ENCODE measurements at regions not wholly inside any gene's neighbourhood (a gene's known extent, or its start where the extent isn't known, plus 50 kb on each side); places are given as distances from the start of the nearest gene placed in this dataset.
A peak's percentile ranks its signal among the peaks of the same experiment; 100 is the strongest.

DNA sequence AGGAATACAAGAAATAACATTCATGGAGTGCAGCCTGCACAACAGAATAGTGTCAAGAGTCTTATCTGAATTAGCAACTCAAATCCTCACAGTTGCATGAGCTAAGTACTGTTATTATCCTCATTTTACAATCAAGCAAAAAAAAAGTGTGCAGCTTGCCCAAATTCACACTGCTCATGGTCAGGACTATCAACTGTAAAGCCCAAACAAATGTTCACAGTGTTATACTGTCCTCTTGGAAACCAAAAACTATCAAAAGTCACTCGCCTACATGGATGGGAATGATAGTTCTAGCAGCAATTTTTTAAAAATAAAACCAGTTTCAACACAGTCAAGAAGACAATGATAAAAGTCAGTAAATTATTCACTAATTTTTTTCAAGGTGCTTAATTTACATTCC lies 114.6 kb upstream of the HSF2 start:
- Mint-ChIP-seq H3K27me3 (ENCODE audit: low read depth) (peaks cover 18% of the 10 kb centered on the region), H3K9me3 (ENCODE audit: low read depth) (no peaks in the 10 kb centered on the region), H3K4me1 (ENCODE audit: low read depth) (no peaks in the 10 kb centered on the region), H3K4me3 (ENCODE audit: unreplicated experiment) (no peak overlapping the region), H3K27ac (ENCODE audit: unreplicated experiment) (no peak overlapping the region), H3K36me3 (ENCODE audit: low read depth) (no peaks in the 10 kb centered on the region)
- TF ChIP-seq, protein P1, sequence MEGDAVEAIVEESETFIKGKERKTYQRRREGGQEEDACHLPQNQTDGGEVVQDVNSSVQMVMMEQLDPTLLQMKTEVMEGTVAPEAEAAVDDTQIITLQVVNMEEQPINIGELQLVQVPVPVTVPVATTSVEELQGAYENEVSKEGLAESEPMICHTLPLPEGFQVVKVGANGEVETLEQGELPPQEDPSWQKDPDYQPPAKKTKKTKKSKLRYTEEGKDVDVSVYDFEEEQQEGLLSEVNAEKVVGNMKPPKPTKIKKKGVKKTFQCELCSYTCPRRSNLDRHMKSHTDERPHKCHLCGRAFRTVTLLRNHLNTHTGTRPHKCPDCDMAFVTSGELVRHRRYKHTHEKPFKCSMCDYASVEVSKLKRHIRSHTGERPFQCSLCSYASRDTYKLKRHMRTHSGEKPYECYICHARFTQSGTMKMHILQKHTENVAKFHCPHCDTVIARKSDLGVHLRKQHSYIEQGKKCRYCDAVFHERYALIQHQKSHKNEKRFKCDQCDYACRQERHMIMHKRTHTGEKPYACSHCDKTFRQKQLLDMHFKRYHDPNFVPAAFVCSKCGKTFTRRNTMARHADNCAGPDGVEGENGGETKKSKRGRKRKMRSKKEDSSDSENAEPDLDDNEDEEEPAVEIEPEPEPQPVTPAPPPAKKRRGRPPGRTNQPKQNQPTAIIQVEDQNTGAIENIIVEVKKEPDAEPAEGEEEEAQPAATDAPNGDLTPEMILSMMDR (IDR thresholded peaks at IDR 0.05), result no peak
- DNase-seq (ENCODE audit: low spot score), result no peak

DNA sequence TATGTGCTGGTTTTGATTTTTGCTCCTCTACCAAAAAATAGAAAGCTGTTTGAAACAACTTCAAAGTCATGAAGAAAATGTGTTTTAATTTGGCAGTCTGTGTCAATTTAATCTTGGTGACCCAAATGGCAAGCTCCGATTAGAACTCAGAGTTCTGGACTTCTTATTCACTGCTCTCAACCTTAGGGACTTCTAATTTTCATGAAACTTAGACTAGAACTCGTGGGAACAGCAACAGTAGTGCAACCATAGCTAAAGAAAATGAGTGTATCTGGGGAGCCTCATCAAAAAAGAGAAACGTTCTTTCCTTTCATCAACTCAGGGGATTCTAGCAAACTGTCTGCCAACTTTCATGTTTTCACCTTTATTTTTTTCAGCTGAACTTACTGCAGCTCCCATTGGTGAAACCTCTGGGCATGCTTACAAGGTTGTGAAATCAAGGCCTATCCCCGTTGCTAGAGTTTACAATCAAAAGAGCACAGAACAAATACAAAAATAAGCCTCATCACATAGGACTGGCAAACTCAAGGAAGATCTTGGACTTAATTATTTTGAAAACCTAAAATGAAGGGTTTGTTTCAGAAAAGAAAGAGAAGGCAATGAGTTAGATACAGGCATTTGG lies 114.0 kb upstream of the HSF2 start:
- Mint-ChIP-seq H3K9me3 (ENCODE audit: low read depth) (no peaks in the 10 kb centered on the region), H3K27me3 (ENCODE audit: low read depth) (peaks cover 18% of the 10 kb centered on the region), H3K27ac (ENCODE audit: unreplicated experiment) (no peak overlapping the region), H3K4me3 (ENCODE audit: unreplicated experiment) (no peak overlapping the region), H3K4me1 (ENCODE audit: low read depth) (no peaks in the 10 kb centered on the region), H3K36me3 (ENCODE audit: low read depth) (no peaks in the 10 kb centered on the region)
- DNase-seq (ENCODE audit: low spot score), result no peak
- TF ChIP-seq, protein P1 (IDR thresholded peaks at IDR 0.05), result no peak

DNA sequence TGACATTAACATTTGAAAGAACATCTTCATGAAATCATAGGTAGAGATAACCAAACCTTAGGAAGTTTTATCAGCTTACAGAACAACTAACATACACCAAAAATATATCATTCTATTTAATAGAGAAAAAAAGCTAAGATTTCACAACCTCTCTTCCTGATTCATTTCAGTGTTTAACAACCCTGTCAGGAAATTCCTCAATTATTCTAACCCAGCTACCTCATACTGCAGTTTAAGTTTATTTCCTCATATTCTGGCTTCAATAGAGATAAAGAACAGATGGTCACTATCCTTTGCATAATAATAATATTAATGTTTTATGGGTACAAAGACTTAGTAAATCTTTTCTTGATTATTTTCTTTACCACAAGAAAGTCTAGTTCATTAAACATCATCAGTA lies 112.9 kb upstream of the HSF2 start:
- Mint-ChIP-seq H3K36me3 (ENCODE audit: low read depth) (no peaks in the 10 kb centered on the region), H3K27ac (ENCODE audit: unreplicated experiment) (no peak overlapping the region), H3K4me1 (ENCODE audit: low read depth) (no peaks in the 10 kb centered on the region), H3K4me3 (ENCODE audit: unreplicated experiment) (no peak overlapping the region), H3K9me3 (ENCODE audit: low read depth) (no peaks in the 10 kb centered on the region), H3K27me3 (ENCODE audit: low read depth) (peaks cover 18% of the 10 kb centered on the region)
- DNase-seq (ENCODE audit: low spot score), result no peak
- TF ChIP-seq, protein P1 (IDR thresholded peaks at IDR 0.05), result no peak

DNA sequence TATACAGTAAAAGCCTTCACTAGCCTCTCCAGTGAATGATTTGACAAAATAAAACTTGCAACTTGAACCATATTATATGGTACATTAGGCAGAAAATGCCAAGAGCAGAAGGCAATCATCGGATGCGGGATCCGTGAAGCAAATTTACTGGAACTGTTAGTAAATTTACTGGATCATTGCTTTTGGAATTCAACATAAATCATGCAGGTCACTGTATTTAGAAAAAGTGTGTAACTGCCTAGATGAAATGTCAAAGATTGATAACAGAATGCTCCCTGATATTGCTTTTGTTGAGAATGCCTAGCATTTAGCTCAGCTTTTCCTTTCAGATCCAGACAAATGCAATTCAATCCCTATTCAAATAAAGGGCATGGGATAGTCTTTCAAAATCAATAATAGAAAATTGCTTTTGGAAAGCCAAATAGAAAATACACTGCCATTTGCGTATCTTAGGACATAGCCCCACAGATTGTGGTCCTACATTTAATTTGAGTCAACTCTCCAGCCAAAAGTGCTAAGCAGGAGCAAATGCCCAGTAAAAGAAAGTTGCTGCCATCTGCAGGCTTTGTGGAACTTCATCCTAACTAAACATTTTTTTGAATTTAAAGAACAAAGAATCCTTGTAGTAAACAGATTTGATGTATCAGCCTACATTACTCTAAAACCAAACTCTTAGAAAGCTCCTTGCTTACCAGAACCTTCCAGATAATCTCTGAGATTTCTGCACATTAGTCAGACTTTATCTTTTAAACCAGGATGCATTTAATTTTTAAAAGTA lies 109.5 kb upstream of the HSF2 start:
- no peak for DNase-seq (ENCODE audit: low spot score)
- Mint-ChIP-seq H3K9me3 (ENCODE audit: low read depth) (no peaks in the 10 kb centered on the region), H3K27me3 (ENCODE audit: low read depth) (peaks cover 27% of the 10 kb centered on the region), H3K4me3 (ENCODE audit: unreplicated experiment) (no peak overlapping the region), H3K27ac (ENCODE audit: unreplicated experiment) (no peak overlapping the region), H3K4me1 (ENCODE audit: low read depth) (no peaks in the 10 kb centered on the region), H3K36me3 (ENCODE audit: low read depth) (no peaks in the 10 kb centered on the region)
- TF ChIP-seq, protein P1 (IDR thresholded peaks at IDR 0.05), result peak; percentile 80

DNA sequence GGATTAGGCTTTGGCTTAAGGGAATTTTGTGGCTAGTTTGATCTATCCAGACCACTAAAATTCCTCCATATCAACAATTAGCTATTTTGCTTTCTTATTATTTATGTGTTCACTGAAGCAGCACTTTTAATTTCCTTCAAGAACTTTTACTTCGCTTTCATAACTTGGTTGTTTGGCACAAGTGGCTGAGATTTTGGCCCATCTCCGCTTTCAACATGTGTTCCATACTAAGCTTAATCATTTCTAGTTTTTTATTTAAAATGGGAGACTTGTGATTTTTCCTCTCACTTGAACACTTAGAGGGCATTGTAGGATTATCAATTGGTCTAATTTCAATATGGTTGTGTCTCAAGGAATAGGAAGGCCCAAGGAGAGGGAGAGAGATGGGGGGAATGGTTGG lies 102.4 kb upstream of the HSF2 start:
- Mint-ChIP-seq H3K36me3 (ENCODE audit: low read depth) (no peaks in the 10 kb centered on the region), H3K27me3 (ENCODE audit: low read depth) (peaks cover 33% of the 10 kb centered on the region), H3K4me3 (ENCODE audit: unreplicated experiment) (no peak overlapping the region), H3K4me1 (ENCODE audit: low read depth) (no peaks in the 10 kb centered on the region), H3K9me3 (ENCODE audit: low read depth) (no peaks in the 10 kb centered on the region), H3K27ac (ENCODE audit: unreplicated experiment) (no peak overlapping the region)
- TF ChIP-seq, protein P1 (IDR thresholded peaks at IDR 0.05), result no peak
- DNase-seq (ENCODE audit: low spot score), result no peak

Data from chondrocyte (in vitro differentiated cells).